CD4-positive, alpha-beta memory T cell (primary cell): ENCODE measurements at regions not wholly inside any gene's neighbourhood (a gene's known extent, or its start where the extent isn't known, plus 50 kb on each side); places are given as distances from the start of the nearest gene placed in this dataset.

ENCODE experiments used
- CTCF ChIA-PET: fragments of 350-600 bp; sonication (Branson Sonifier 250); formaldehyde crosslinking; loops from one replicate; lab custom pipeline; 2021; ENCODE audit warnings: inconsistent platforms; ENCODE audit not compliant: partially characterized antibody; lab: Charles Lee
- POLR2A ChIA-PET: fragments of 350-600 bp; sonication (Branson Sonifier 250); formaldehyde crosslinking; loops from one replicate; lab custom pipeline; 2021; ENCODE audit not compliant: partially characterized antibody; lab: Charles Lee
- DNase-seq, 5 donors: peaks; one replicate each; pipeline versions ENCODE4 v3.0.0 to v3.0.0-alpha.2; 2020 to 2022; ENCODE audit warnings: mixed read lengths in 1 of 5
- H3K27ac ChIP-seq: one replicate; pipeline ENCODE4 v1.7.0; 2013; ENCODE audit warnings: low read depth, low read length
- H3K27me3 ChIP-seq: 2 replicates; pipeline ENCODE4 v1.7.0; 2013; ENCODE audit warnings: mild to moderate bottlenecking, low read length, moderate library complexity; ENCODE audit not compliant: insufficient read depth
- H3K36me3 ChIP-seq: 2 replicates; pipeline ENCODE4 v1.7.0; 2013; ENCODE audit warnings: mild to moderate bottlenecking, low read length, moderate library complexity; ENCODE audit not compliant: insufficient read depth
- H3K4me1 ChIP-seq: 2 replicates; pipeline ENCODE4 v1.7.0; 2013; ENCODE audit warnings: mild to moderate bottlenecking, low read length, moderate library complexity; ENCODE audit not compliant: insufficient read depth
- H3K4me3 ChIP-seq, 2 donors: one replicate each; pipeline ENCODE4 v1.7.0; 2013; ENCODE audit warnings: low read length in 2 of 2, mild to moderate bottlenecking in 1 of 2
- H3K9me3 ChIP-seq, 2 donors: one replicate each; pipeline ENCODE4 v1.7.0; 2013; ENCODE audit warnings: low read length in 2 of 2, control low read depth in 1 of 2; ENCODE audit not compliant: control insufficient read depth in 1 of 2
- H3K27ac Mint-ChIP-seq, 7 donors: one replicate each; pipeline ENCODE4 v1.8.0; 2020 to 2021; ENCODE audit warnings: mixed read lengths in 7 of 7, mild to moderate bottlenecking in 6 of 7, inconsistent platforms in 3 of 7, moderate library complexity in 3 of 7
- H3K27me3 Mint-ChIP-seq, 2 donors: one replicate each; pipeline ENCODE4 v1.8.0; 2020 to 2021; ENCODE audit warnings: mixed read lengths in 2 of 2
- H3K36me3 Mint-ChIP-seq, 2 donors: one replicate each; pipeline ENCODE4 v1.8.0; 2020 to 2021; ENCODE audit warnings: mixed read lengths in 2 of 2, inconsistent platforms in 1 of 2, mild to moderate bottlenecking in 1 of 2
- H3K4me1 Mint-ChIP-seq, 4 donors: one replicate each; pipeline ENCODE4 v1.8.0; 2020 to 2021; ENCODE audit warnings: mixed read lengths in 4 of 4, mild to moderate bottlenecking in 1 of 4
- H3K4me3 Mint-ChIP-seq, 8 donors: one replicate each; pipeline ENCODE4 v1.8.0; 2020 to 2021; ENCODE audit warnings: mixed read lengths in 8 of 8, mild to moderate bottlenecking in 7 of 8, moderate library complexity in 6 of 8, inconsistent platforms in 3 of 8
- H3K9me3 Mint-ChIP-seq, 8 donors: one replicate each; pipeline ENCODE4 v1.8.0; 2020 to 2021; ENCODE audit warnings: mixed read lengths in 8 of 8, mild to moderate bottlenecking in 5 of 8, inconsistent platforms in 3 of 8, moderate library complexity in 1 of 8
- intact Hi-C: fragments of 100-400 bp; cut with micrococcal nuclease; formaldehyde crosslinking; loops from one replicate; pipeline ENCODE4 v1.15.1; 2023

DNA sequence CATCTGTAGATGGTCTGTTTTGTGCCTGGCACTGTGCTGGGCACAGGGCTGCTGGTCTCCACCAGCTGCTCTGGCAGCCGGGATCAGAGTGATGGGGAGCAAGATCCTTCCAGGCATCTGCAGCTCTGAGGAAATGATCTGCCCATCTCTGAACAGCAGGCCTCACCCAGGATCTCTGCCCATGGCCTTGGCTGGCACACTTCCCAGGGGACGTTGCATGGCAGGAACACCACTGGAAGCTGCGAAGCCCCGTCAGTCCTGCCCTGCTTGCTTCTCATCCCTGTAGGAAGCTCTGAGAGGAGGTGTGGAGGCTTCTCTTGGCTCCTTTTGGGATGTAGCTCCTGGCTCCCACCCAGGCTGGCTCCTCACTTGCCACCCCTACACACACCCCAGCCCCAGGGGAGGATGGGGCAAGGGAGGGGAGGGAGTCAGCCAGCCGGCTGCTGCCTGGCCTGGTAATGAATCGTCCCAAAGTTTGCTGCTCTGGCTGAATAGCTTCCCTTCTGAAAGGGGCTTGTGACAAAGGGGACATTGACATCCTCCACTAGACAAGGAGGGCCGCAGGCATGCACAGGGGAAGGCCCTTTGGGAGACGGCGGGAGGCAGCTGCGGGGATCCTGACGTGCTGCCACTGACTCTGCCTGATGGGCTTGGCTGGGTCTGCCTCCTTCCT lies 108.9 kb downstream of the VEGFA start:
- no peaks in the 10 kb centered on the region for H3K27me3 ChIP-seq
- Mint-ChIP-seq H3K27ac (no peak overlapping the region), H3K4me1 (no peaks in the 10 kb centered on the region), H3K36me3 (no peaks in the 10 kb centered on the region), H3K27me3 (no peaks in the 10 kb centered on the region), H3K4me3 (no peak overlapping the region), H3K9me3 (peaks cover 0 to 2% (median 0%) of the 10 kb centered on the region in 8 donors)
- ChIA-PET CTCF (no interaction called here), POLR2A (no interaction called here)
- no peaks in the 10 kb centered on the region for H3K4me1 ChIP-seq
- H3K36me3 ChIP-seq: no peaks in the 10 kb centered on the region
- no peak for DNase-seq
- no peak overlapping the region for H3K27ac ChIP-seq
- intact Hi-C loops: no loop called here
- no peaks in the 10 kb centered on the region for H3K9me3 ChIP-seq
- H3K4me3 ChIP-seq: no peak overlapping the region

DNA sequence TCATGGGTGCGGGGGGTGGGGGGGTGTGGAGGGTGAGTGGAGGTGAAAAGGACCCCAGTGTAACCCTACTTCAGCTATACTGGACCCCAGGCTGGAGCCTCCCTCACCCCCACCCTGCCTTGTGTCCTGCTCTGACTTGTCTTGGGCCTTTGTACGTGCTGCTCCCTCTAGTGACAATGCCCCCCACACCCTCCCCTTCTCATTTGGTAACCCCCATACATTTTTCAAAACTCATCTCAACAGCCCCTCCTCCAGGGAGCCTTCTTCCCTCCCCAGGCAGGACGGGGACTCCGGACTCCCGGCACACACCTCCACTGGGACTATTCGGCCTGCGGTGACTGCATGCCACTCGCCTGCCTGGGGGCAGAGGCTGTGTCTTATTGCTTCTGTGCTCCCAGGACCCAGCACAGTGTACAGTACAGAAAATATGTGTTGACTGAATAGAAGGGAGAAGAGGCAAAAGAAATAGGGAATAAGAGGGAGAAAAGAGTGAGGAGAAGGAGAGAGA lies 108.2 kb downstream of the VEGFA start:
- Mint-ChIP-seq H3K4me1 (no peaks in the 10 kb centered on the region), H3K9me3 (no peaks in the 10 kb centered on the region), H3K36me3 (no peaks in the 10 kb centered on the region), H3K27ac (peak overlapping the region in 1 of 7 donors; percentile 86), H3K27me3 (no peaks in the 10 kb centered on the region), H3K4me3 (no peak overlapping the region)
- ChIA-PET CTCF (no interaction called here), POLR2A (no interaction called here)
- H3K9me3 ChIP-seq: no peaks in the 10 kb centered on the region
- no peaks in the 10 kb centered on the region for H3K36me3 ChIP-seq
- no peak overlapping the region for H3K4me3 ChIP-seq
- no peaks in the 10 kb centered on the region for H3K4me1 ChIP-seq
- no peak overlapping the region for H3K27ac ChIP-seq
- intact Hi-C loops: no loop called here
- no peak for DNase-seq
- no peaks in the 10 kb centered on the region for H3K27me3 ChIP-seq

DNA sequence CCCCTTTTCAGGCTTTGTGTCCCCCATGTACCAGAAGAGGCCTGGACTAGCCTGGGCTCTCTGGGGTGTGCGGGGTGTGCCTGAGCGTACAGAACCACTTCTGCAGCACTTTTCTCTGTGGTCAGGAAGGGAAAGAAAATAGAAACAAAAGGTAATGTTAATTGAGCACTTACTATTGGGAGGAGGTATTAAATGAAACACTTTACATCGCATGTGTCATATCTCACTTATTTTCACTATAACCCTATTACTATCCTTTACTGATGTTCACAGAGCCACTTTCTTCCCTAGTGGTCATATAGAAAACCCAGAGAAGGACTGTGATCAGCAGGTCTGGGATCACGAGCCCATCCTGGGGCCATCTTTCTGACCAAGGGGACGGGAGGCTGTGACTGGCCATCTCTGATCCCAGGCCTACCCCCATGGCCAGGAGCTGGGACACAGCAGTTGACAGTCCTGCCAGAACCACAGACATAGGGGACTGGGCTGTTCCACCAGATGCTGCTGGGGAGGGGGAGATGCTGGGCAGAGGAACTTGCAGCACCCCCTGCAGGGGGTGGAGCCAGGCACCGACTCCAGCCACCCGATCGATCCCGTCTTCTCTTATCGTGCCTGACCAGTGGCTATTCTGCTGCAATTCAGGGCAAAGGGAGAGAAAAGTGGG lies 107.6 kb downstream of the VEGFA start:
- ChIA-PET CTCF (no interaction called here), POLR2A (no interaction called here)
- Mint-ChIP-seq H3K4me3 (no peak overlapping the region), H3K27ac (no peak overlapping the region), H3K9me3 (no peaks in the 10 kb centered on the region), H3K27me3 (no peaks in the 10 kb centered on the region), H3K4me1 (no peaks in the 10 kb centered on the region), H3K36me3 (no peaks in the 10 kb centered on the region)
- intact Hi-C loops: no loop called here
- no peaks in the 10 kb centered on the region for H3K9me3 ChIP-seq
- H3K36me3 ChIP-seq: no peaks in the 10 kb centered on the region
- H3K27ac ChIP-seq: no peak overlapping the region
- H3K27me3 ChIP-seq: no peaks in the 10 kb centered on the region
- H3K4me3 ChIP-seq: no peak overlapping the region
- H3K4me1 ChIP-seq: no peaks in the 10 kb centered on the region
- no peak for DNase-seq

DNA sequence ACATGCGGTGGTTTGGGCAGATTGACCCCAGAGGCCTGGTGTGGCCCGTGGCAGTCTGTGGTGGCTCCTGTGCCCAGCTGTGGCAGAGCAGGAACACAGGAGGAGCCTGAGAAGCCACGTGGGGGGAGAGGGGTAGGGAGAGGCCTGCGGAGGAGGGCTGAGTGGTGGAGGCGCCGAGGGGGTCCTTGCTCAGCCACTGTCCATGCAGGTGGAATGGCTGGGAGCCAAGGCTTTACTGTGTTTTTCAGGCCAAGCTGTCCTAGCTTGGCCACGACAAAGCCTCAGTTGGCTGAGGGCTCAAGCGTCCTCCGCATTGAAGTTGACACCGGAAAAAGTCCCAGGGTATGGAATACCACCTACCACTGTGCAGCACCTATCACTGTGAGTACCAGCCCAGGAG lies 107.0 kb downstream of the VEGFA start:
- H3K4me1 Mint-ChIP-seq: no peaks in the 10 kb centered on the region
- H3K27ac Mint-ChIP-seq: no peak overlapping the region
- intact Hi-C loops: no loop called here
- Histone ChIP-seq H3K4me1 (no peaks in the 10 kb centered on the region), H3K36me3 (no peaks in the 10 kb centered on the region), H3K9me3 (no peaks in the 10 kb centered on the region), H3K4me3 (no peak overlapping the region), H3K27ac (no peak overlapping the region), H3K27me3 (no peaks in the 10 kb centered on the region)
- POLR2A ChIA-PET: no interaction called here
- H3K36me3 Mint-ChIP-seq: no peaks in the 10 kb centered on the region
- CTCF ChIA-PET: no interaction called here
- no peaks in the 10 kb centered on the region for H3K9me3 Mint-ChIP-seq
- no peak for DNase-seq
- H3K27me3 Mint-ChIP-seq: peaks cover 0 to 2% of the 10 kb centered on the region in 2 donors
- no peak overlapping the region for H3K4me3 Mint-ChIP-seq

DNA sequence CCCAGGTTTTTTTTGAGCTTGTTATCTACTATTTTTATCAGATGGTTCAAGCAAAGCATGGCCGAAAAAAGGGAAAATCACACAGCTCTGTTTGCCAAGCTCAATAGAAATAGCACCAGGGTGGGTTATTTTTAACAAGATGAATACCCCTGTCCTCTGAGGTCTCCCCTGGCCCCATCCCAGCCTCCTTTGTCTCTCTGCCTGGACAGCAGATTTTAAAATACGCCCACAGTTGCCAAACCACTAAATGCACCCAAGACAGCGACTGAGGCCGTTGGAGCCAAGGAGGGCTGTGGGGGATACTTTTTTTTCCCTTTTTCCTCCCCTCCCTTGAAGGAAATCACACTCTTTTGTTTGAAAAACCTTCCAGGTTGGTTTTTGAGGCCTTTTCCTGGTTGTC lies 106.6 kb downstream of the VEGFA start:
- Mint-ChIP-seq H3K4me1 (no peaks in the 10 kb centered on the region), H3K36me3 (no peaks in the 10 kb centered on the region), H3K9me3 (no peaks in the 10 kb centered on the region), H3K4me3 (no peak overlapping the region), H3K27me3 (peaks cover 0 to 2% of the 10 kb centered on the region in 2 donors), H3K27ac (no peak overlapping the region)
- Histone ChIP-seq H3K9me3 (no peaks in the 10 kb centered on the region), H3K36me3 (no peaks in the 10 kb centered on the region), H3K4me3 (no peak overlapping the region), H3K27ac (no peak overlapping the region), H3K27me3 (no peaks in the 10 kb centered on the region), H3K4me1 (no peaks in the 10 kb centered on the region)
- ChIA-PET POLR2A (no interaction called here), CTCF (no interaction called here)
- intact Hi-C loops: no loop called here
- no peak for DNase-seq

DNA sequence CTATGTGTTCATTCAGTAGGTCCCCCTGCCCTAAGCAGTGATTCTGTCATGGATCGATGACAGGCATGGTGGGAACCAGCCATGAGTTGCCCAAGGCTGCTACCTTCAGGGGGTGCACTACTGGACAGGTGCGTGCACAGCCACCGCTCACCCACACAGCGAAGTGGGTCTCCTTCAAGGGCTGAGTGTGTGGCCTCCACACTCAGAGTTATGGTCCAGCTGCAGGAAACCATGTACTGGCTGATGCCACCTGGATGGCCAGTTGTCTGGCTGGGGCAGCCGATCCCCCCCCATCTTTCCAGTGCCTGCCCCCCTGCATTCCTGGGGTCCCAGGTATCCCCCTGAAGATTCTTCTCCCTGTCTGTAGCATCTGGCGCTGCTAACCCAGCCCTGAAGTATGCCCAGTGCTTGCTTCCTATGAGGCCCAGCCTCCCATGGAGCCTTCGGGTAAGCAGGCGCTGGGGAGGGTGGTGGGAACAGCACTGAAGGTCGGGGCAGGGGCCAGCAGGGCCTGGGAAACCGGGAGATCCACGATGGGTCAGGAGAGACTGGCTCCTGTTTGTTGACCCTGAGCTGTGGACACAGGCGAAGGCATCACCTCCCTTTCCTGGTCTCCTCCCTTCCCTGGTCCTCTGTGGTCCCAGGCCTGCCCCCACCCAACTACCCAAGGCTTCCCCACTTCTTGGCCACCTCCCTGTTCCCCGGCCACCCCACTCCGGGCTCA lies 106.0 kb downstream of the VEGFA start:
- H3K9me3 ChIP-seq: no peaks in the 10 kb centered on the region
- Mint-ChIP-seq H3K27ac (no peak overlapping the region), H3K4me1 (no peaks in the 10 kb centered on the region), H3K4me3 (no peak overlapping the region), H3K27me3 (peaks cover 0 to 2% of the 10 kb centered on the region in 2 donors), H3K9me3 (no peaks in the 10 kb centered on the region), H3K36me3 (no peaks in the 10 kb centered on the region)
- intact Hi-C loops: no loop called here
- no peaks in the 10 kb centered on the region for H3K27me3 ChIP-seq
- DNase-seq: no peak
- H3K27ac ChIP-seq: no peak overlapping the region
- CTCF ChIA-PET: no interaction called here
- H3K4me1 ChIP-seq: no peaks in the 10 kb centered on the region
- POLR2A ChIA-PET: no interaction called here
- no peak overlapping the region for H3K4me3 ChIP-seq
- H3K36me3 ChIP-seq: no peaks in the 10 kb centered on the region

DNA sequence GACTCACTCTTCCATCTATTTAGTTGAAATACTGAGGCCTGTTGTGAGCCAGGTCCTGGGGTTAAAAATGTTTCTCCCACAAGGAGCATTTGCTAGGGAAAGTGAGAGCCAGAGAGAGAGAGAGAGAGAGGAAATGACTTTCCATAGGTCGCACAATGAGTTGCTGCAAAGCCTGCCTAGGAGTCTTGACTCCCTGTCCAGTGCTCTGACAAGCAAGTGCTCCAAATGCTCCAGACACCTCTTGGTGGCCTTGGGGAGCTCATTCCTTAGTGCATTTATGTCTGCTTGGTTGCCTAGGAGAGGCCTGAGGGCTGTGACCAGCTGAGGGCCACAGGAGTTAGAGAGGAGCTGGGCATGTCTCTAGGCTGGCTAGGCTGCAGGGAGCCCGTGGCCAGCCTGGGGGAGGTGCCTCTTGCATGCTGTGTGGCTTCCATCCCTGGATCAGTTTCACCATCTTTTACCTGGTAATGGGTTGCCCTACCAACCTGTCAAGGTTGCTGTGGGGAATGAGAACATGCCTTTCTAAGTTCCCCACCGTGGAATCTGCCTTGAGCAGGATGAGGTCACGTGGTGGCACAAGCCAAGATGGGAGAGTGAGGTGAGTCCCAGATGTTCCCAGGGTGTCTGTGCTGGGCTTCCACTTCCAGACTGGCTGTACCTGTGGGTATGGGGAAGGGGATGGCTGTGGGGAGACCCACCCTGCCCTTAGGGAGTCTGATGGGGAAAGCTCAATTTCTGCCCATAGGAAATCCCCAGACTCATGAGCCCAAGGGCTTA lies 105.0 kb downstream of the VEGFA start:
- Histone ChIP-seq H3K27me3 (no peaks in the 10 kb centered on the region), H3K27ac (no peak overlapping the region), H3K4me1 (no peaks in the 10 kb centered on the region), H3K9me3 (no peaks in the 10 kb centered on the region), H3K4me3 (no peak overlapping the region), H3K36me3 (no peaks in the 10 kb centered on the region)
- H3K4me3 Mint-ChIP-seq: no peak overlapping the region
- no peaks in the 10 kb centered on the region for H3K9me3 Mint-ChIP-seq
- no peaks in the 10 kb centered on the region for H3K36me3 Mint-ChIP-seq
- peaks cover 0 to 2% of the 10 kb centered on the region in 2 donors for H3K27me3 Mint-ChIP-seq
- ChIA-PET CTCF (no interaction called here), POLR2A (no interaction called here)
- H3K4me1 Mint-ChIP-seq: no peaks in the 10 kb centered on the region
- no peak overlapping the region for H3K27ac Mint-ChIP-seq
- DNase-seq: no peak
- intact Hi-C loops: no loop called here
